ENCODE measurements at regions not wholly inside any gene's neighbourhood (a gene's known extent, or its start where the extent isn't known, plus 50 kb on each side); places are given as distances from the start of the nearest gene placed in this dataset.

GRCh38 chr2:215207041-215207440, 68.6 kb upstream of the ABCA12 start:
- H3K27ac Mint-ChIP-seq: no peak overlapping the region
- no peak overlapping the region for H3K4me3 Mint-ChIP-seq

GRCh38 chr2:215205787-215206186, 67.4 kb upstream of the ABCA12 start:
- Mint-ChIP-seq H3K27ac (no peak overlapping the region), H3K4me1 (peaks cover 5% of the 10 kb centered on the region), H3K9me3 (peaks cover 36% of the 10 kb centered on the region), H3K36me3 (ENCODE audit: low read depth) (peaks cover 6% of the 10 kb centered on the region), H3K27me3 (ENCODE audit: low read depth, poor library complexity) (no peaks in the 10 kb centered on the region), H3K4me3 (no peak overlapping the region)
- no peak for DNase-seq
- TF ChIP-seq, protein P1, sequence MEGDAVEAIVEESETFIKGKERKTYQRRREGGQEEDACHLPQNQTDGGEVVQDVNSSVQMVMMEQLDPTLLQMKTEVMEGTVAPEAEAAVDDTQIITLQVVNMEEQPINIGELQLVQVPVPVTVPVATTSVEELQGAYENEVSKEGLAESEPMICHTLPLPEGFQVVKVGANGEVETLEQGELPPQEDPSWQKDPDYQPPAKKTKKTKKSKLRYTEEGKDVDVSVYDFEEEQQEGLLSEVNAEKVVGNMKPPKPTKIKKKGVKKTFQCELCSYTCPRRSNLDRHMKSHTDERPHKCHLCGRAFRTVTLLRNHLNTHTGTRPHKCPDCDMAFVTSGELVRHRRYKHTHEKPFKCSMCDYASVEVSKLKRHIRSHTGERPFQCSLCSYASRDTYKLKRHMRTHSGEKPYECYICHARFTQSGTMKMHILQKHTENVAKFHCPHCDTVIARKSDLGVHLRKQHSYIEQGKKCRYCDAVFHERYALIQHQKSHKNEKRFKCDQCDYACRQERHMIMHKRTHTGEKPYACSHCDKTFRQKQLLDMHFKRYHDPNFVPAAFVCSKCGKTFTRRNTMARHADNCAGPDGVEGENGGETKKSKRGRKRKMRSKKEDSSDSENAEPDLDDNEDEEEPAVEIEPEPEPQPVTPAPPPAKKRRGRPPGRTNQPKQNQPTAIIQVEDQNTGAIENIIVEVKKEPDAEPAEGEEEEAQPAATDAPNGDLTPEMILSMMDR (IDR thresholded peaks at IDR 0.05): no peak

More at GRCh38 chr2:215207041-215207440, 68.6 kb upstream of the ABCA12 start:
- Mint-ChIP-seq H3K36me3 (ENCODE audit: low read depth) (peaks cover 6% of the 10 kb centered on the region), H3K9me3 (peaks cover 44% of the 10 kb centered on the region), H3K4me1 (peaks cover 5% of the 10 kb centered on the region), H3K27me3 (ENCODE audit: low read depth, poor library complexity) (no peaks in the 10 kb centered on the region)
- TF ChIP-seq, protein P1 (IDR thresholded peaks at IDR 0.05): no peak
- no peak for DNase-seq

- Mint-ChIP-seq H3K27ac (no peak overlapping the region), H3K9me3 (no peaks in the 10 kb centered on the region), H3K4me3 (no peak overlapping the region), H3K27me3 (ENCODE audit: low read depth, poor library complexity) (peaks cover 4% of the 10 kb centered on the region), H3K4me1 (no peaks in the 10 kb centered on the region), H3K36me3 (ENCODE audit: low read depth) (no peaks in the 10 kb centered on the region)
- TF ChIP-seq, protein P1 (IDR thresholded peaks at IDR 0.05): no peak
- no peak for DNase-seq
Measured at GRCh38 chr2:215191477-215191876, 53.1 kb upstream of the ABCA12 start.

DNA sequence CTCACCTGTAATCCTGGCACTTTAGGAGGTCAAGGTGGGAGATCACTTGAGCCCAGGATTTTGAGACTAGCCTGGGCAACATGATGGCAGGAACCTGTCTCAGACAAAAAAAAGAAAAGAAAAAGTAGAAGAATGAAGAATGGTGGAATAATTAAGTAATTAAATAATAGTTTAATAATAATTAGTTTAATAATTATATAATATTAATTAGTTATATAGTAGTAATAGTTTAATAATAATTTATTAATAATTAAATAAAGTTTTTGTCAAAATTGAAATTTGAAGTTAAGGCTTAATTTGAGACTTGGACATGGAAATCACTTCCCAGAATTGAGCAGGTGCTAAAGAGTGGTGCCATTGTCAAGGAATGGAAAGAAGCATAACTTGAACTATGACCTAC, 52.2 kb upstream of the ABCA12 start:
- Mint-ChIP-seq H3K4me3 (no peak overlapping the region), H3K36me3 (ENCODE audit: low read depth) (no peaks in the 10 kb centered on the region), H3K9me3 (no peaks in the 10 kb centered on the region), H3K27me3 (ENCODE audit: low read depth, poor library complexity) (peaks cover 4% of the 10 kb centered on the region), H3K27ac (no peak overlapping the region), H3K4me1 (no peaks in the 10 kb centered on the region)
- TF ChIP-seq, protein P1 (IDR thresholded peaks at IDR 0.05): no peak
- no peak for DNase-seq

GRCh38 chr2:215189393-215189792, 51.0 kb upstream of the ABCA12 start:
- no peak for DNase-seq
- H3K36me3 Mint-ChIP-seq (ENCODE audit: low read depth): no peaks in the 10 kb centered on the region
- no peaks in the 10 kb centered on the region for H3K9me3 Mint-ChIP-seq
- H3K4me1 Mint-ChIP-seq: no peaks in the 10 kb centered on the region
- no peak overlapping the region for H3K4me3 Mint-ChIP-seq
- H3K27me3 Mint-ChIP-seq (ENCODE audit: low read depth, poor library complexity): peaks cover 4% of the 10 kb centered on the region
- no peak overlapping the region for H3K27ac Mint-ChIP-seq
- TF ChIP-seq, protein P1 (IDR thresholded peaks at IDR 0.05): no peak
